Panc1 (cell line): ENCODE measurements at regions not wholly inside any gene's neighbourhood (a gene's known extent, or its start where the extent isn't known, plus 50 kb on each side); places are given as distances from the start of the nearest gene placed in this dataset.

Experiments
- ATAC-seq: fragments of 200-7000 bp; cut with Tn5 transposase; 2 replicates; pipeline ENCODE4 v1.9.1; 2020; ENCODE audit warnings: mild to moderate bottlenecking, moderate library complexity
- BruUV-seq: library from RNA; stranded (reverse); fragments of 400-500 nt; replicated peaks from 2 replicates; lab custom pipeline; 2021; lab: Mats Ljungman, UMichigan
- CTCF ChIA-PET: fragments of 300-600 bp; sonication (Branson Sonifier 250); formaldehyde crosslinking; loops from one replicate; lab custom pipeline; 2022; ENCODE audit warnings: antibody characterized with exemption; lab: Charles Lee
- POLR2A ChIA-PET: fragments of 300-600 bp; sonication (Branson Sonifier 250); formaldehyde crosslinking; loops from one replicate; lab custom pipeline; 2022; ENCODE audit warnings: antibody characterized with exemption; lab: Charles Lee
- DNase-seq: peaks from one replicate; pipeline ENCODE4 v3.0.0-alpha.2; 2010; ENCODE audit warnings: low read depth, low spot score
- H3K27ac ChIP-seq: 2 replicates; pipeline ENCODE4 v1.5.1; 2011; ENCODE audit warnings: mild to moderate bottlenecking, low read length, inconsistent platforms
- H3K27me3 ChIP-seq: fragments of 200-500 bp; sonication (Bioruptor generic); 2 replicates; pipeline ENCODE4 v1.6.0; 2014; ENCODE audit warnings: low read length, inconsistent platforms; ENCODE audit not compliant: control insufficient read depth, insufficient read depth
- H3K36me3 ChIP-seq: fragments of 200-500 bp; sonication (Bioruptor generic); 2 replicates; pipeline ENCODE4 v1.5.1; 2014; ENCODE audit warnings: inconsistent platforms, mild to moderate bottlenecking, low read length, moderate library complexity; ENCODE audit not compliant: control insufficient read depth, insufficient read depth
- H3K4me1 ChIP-seq: 2 replicates; pipeline ENCODE4 v1.5.1; 2011; ENCODE audit warnings: inconsistent platforms, mild to moderate bottlenecking, low read length, moderate library complexity; ENCODE audit not compliant: control insufficient read depth, insufficient read depth
- H3K4me3 ChIP-seq, 2 experiments: 2 replicates each; pipeline ENCODE4 v1.5.1; 2011 to 2012; ENCODE audit warnings: low read depth in 2 of 2, low read length in 2 of 2, mild to moderate bottlenecking in 2 of 2, inconsistent platforms in 1 of 2, moderate library complexity in 1 of 2
- H3K9me3 ChIP-seq: fragments of 200-500 bp; sonication (Bioruptor generic); 2 replicates; pipeline ENCODE4 v1.5.1; 2014; ENCODE audit warnings: low read depth, mild to moderate bottlenecking, inconsistent platforms, low read length, moderate library complexity; ENCODE audit not compliant: control insufficient read depth, insufficient read depth
- CTCF ChIP-seq: fragments of 450-650 bp; IDR thresholded peaks from 2 replicates; pipeline ENCODE4 v1.5.1; 2017; ENCODE audit warnings: mild to moderate bottlenecking
- POLR2AphosphoS5 ChIP-seq: IDR thresholded peaks from 2 replicates; pipeline ENCODE4 v1.6.1; 2012; ENCODE audit warnings: mild to moderate bottlenecking, low read depth, low read length, moderate library complexity
- SIN3A ChIP-seq: IDR thresholded peaks from 2 replicates; pipeline ENCODE4 v1.6.1; 2012; ENCODE audit warnings: low read depth, mild to moderate bottlenecking, low read length, moderate library complexity, borderline replicate concordance; ENCODE audit not compliant: insufficient read depth
- TCF7L2 ChIP-seq: IDR thresholded peaks from 2 replicates; pipeline ENCODE4 v1.6.1; 2011; ENCODE audit warnings: mild to moderate bottlenecking, low read depth, low read length, inconsistent platforms
- in situ Hi-C: cut with HindIII; loops from 2 replicates; pipeline ENCODE4 v1.10.0; 2016; ENCODE audit warnings: low sequenced_read_pairs, low pct_unique_long_range_greater_than_20kb
- intact Hi-C: fragments of 100-400 bp; cut with micrococcal nuclease; formaldehyde crosslinking; loops from one replicate; pipeline ENCODE4 v1.10.0; 2022; ENCODE audit not compliant: unreplicated experiment
- TF ChIP-seq, protein P1 (sequence below), 2 experiments: IDR thresholded peaks; 2 replicates each; pipeline ENCODE4 v1.6.1; 2011 to 2012; ENCODE audit warnings: low read depth in 2 of 2, control low read depth in 1 of 2, low read length in 1 of 2, mild to moderate bottlenecking in 1 of 2, moderate library complexity in 1 of 2; ENCODE audit not compliant: insufficient read depth in 1 of 2

- BruUV-seq = no TSS peak
- CTCF ChIA-PET = no interaction called here
These were observed 98.9 kb upstream of the SLC5A9 start for GRCh38 chr1:48123647-48124046.

GRCh38 chr1:48121955-48122354 is 100.6 kb upstream of the SLC5A9 start:
- intact Hi-C loops = no loop called here
- Histone ChIP-seq H3K36me3 (no peaks in the 10 kb centered on the region), H3K27me3 (no peaks in the 10 kb centered on the region; the same call in 1 of the 2 replicates), H3K4me1 (no peaks in the 10 kb centered on the region), H3K27ac (no peak overlapping the region), H3K9me3 (no peaks in the 10 kb centered on the region), H3K4me3 (no peak overlapping the region)
- no peak for ATAC-seq
- POLR2A ChIA-PET = no interaction called here
- CTCF ChIA-PET = no interaction called here
- in situ Hi-C loops = no loop called here
- no peak for TF ChIP-seq CTCF
- TF ChIP-seq, protein P1, sequence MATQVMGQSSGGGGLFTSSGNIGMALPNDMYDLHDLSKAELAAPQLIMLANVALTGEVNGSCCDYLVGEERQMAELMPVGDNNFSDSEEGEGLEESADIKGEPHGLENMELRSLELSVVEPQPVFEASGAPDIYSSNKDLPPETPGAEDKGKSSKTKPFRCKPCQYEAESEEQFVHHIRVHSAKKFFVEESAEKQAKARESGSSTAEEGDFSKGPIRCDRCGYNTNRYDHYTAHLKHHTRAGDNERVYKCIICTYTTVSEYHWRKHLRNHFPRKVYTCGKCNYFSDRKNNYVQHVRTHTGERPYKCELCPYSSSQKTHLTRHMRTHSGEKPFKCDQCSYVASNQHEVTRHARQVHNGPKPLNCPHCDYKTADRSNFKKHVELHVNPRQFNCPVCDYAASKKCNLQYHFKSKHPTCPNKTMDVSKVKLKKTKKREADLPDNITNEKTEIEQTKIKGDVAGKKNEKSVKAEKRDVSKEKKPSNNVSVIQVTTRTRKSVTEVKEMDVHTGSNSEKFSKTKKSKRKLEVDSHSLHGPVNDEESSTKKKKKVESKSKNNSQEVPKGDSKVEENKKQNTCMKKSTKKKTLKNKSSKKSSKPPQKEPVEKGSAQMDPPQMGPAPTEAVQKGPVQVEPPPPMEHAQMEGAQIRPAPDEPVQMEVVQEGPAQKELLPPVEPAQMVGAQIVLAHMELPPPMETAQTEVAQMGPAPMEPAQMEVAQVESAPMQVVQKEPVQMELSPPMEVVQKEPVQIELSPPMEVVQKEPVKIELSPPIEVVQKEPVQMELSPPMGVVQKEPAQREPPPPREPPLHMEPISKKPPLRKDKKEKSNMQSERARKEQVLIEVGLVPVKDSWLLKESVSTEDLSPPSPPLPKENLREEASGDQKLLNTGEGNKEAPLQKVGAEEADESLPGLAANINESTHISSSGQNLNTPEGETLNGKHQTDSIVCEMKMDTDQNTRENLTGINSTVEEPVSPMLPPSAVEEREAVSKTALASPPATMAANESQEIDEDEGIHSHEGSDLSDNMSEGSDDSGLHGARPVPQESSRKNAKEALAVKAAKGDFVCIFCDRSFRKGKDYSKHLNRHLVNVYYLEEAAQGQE (IDR thresholded peaks at IDR 0.05; ENCODE audit: insufficient read depth in 1 of 2, low read depth in 2 of 2, low read length in 1 of 2) = no peak
- no peak for TF ChIP-seq POLR2AphosphoS5
- TF ChIP-seq SIN3A = no peak
- TF ChIP-seq TCF7L2 = no peak
- no TSS peak for BruUV-seq
- no peak for DNase-seq

More at GRCh38 chr1:48123647-48124046, 98.9 kb upstream of the SLC5A9 start:
- TF ChIP-seq POLR2AphosphoS5 (no peak), TCF7L2 (no peak), SIN3A (no peak), CTCF (no peak)
- TF ChIP-seq, protein P1 (IDR thresholded peaks at IDR 0.05; ENCODE audit: insufficient read depth in 1 of 2, low read depth in 2 of 2, low read length in 1 of 2) = no peak
- Histone ChIP-seq H3K4me1 (no peaks in the 10 kb centered on the region), H3K27ac (no peak overlapping the region), H3K27me3 (no peaks in the 10 kb centered on the region; the same call in 1 of the 2 replicates), H3K4me3 (no peak overlapping the region), H3K36me3 (no peaks in the 10 kb centered on the region), H3K9me3 (no peaks in the 10 kb centered on the region)
- ATAC-seq (no peak), DNase-seq (no peak)
- intact Hi-C loops = no loop called here
- in situ Hi-C loops = no loop called here
- POLR2A ChIA-PET = no interaction called here
